Heart left ventricle (tissue), 13 donors: ENCODE measurements at regions not wholly inside any gene's neighbourhood (a gene's known extent, or its start where the extent isn't known, plus 50 kb on each side); places are given as distances from the start of the nearest gene placed in this dataset.

Experiments used
- POLR2A ChIP-seq, 2 donors: fragments of 450-650 bp; IDR thresholded peaks; one replicate each; pipeline ENCODE4 v1.6.1; 2017; ENCODE audit warnings: antibody characterized with exemption in 2 of 2, mild to moderate bottlenecking in 2 of 2, moderate library complexity in 2 of 2
- TF ChIP-seq, protein P1 (sequence below), 12 donors: fragments of 200-600 bp; sonication (generic) in 4 of 12; IDR thresholded peaks; one replicate each; pipeline versions ENCODE4 v1.5.0 to v1.8.0; 2018 to 2022; ENCODE audit warnings: antibody characterized with exemption in 12 of 12, mild to moderate bottlenecking in 5 of 12
- donor health status: ischemic (EF 13 %, LVEDD 7.1; RV severe dilation, severe dysfunction).
- donor health status: DM: no; HTN: yes; CAD: no.
- donor health status: DM: no; HTN: no; CAD: no.
- donor health status: ischemic (EF 25% LVEDD 6.9; RV normal size, moderate dysfunction).
- donor health status: ischemic (EF 25% LVEDD 5.7; RV mildly dilated, moderate dysfunction).
- donor health status: ischemic (EF 35%, LVEDD 5.7; RV mildly dilated, moderate dysfunction).
- donor health status: nonischemic (EF 11% LVEDD 7.7; RV severe dilation, severe dysfunction).
- donor health status: DM: yes; HTN: yes; CAD: no.
- donor health status: PGD.
- donor health status: ischemic (EF 29% LVEDD 5.4; RV normal size, mild dysfunction).
- donor health status: nonischemic (EF 23%, LVEDD 6.1; RV moderate dilation, normal function).

- TF ChIP-seq, protein P1, sequence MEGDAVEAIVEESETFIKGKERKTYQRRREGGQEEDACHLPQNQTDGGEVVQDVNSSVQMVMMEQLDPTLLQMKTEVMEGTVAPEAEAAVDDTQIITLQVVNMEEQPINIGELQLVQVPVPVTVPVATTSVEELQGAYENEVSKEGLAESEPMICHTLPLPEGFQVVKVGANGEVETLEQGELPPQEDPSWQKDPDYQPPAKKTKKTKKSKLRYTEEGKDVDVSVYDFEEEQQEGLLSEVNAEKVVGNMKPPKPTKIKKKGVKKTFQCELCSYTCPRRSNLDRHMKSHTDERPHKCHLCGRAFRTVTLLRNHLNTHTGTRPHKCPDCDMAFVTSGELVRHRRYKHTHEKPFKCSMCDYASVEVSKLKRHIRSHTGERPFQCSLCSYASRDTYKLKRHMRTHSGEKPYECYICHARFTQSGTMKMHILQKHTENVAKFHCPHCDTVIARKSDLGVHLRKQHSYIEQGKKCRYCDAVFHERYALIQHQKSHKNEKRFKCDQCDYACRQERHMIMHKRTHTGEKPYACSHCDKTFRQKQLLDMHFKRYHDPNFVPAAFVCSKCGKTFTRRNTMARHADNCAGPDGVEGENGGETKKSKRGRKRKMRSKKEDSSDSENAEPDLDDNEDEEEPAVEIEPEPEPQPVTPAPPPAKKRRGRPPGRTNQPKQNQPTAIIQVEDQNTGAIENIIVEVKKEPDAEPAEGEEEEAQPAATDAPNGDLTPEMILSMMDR (IDR thresholded peaks at IDR 0.05): no peak
- TF ChIP-seq POLR2A (IDR thresholded peaks at IDR 0.05): no peak
Measured at GRCh38 chr1:189958756-189959155, 518.9 kb downstream of the BRINP3 start.
